Muscle of back (tissue), 3 donors: ENCODE measurements at regions not wholly inside any gene's neighbourhood (a gene's known extent, or its start where the extent isn't known, plus 50 kb on each side); places are given as distances from the start of the nearest gene placed in this dataset.
"Not testable (repeated sequence)": the region's sequence is repeated elsewhere in the genome, so short reads cannot be mapped to it uniquely, and the experiment has no call there.

ENCODE experiments used
- DNase-seq, 3 donors: peaks; one replicate each; pipeline versions ENCODE4 v3.0.0 to v3.0.0-alpha.2; 2013

- DNase-seq, result peak in 1 of 3 donors; percentile 73
Observed at GRCh38 chr15:23850666-23851065, 163.6 kb upstream of the NDN start.

DNA sequence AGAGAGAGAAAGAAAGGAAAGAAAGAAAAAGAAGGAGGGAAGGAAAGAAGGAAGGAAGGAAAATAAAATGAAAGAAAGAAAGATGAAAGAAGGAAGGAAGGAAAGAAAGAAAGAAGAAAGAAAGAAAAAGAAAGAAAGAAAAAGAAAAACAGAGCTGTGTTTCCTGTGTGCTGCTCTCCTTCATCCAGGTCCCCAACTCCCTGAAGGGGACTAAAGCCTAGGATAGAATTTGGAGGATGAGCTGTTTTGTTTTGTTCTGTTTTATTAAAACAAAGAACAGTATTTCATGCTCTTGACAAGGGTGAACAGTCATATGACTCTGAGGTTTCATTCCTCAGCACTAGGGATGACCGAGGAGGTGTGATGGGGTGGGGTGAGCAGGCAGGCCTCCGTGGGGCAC, 164.8 kb upstream of the NDN start:
- peak in 1 of 3 donors; percentile 38 for DNase-seq

- DNase-seq, result peak in 1 of 3 donors; percentile 55
Observed at GRCh38 chr15:23853286-23853685, 166.2 kb upstream of the NDN start.

DNA sequence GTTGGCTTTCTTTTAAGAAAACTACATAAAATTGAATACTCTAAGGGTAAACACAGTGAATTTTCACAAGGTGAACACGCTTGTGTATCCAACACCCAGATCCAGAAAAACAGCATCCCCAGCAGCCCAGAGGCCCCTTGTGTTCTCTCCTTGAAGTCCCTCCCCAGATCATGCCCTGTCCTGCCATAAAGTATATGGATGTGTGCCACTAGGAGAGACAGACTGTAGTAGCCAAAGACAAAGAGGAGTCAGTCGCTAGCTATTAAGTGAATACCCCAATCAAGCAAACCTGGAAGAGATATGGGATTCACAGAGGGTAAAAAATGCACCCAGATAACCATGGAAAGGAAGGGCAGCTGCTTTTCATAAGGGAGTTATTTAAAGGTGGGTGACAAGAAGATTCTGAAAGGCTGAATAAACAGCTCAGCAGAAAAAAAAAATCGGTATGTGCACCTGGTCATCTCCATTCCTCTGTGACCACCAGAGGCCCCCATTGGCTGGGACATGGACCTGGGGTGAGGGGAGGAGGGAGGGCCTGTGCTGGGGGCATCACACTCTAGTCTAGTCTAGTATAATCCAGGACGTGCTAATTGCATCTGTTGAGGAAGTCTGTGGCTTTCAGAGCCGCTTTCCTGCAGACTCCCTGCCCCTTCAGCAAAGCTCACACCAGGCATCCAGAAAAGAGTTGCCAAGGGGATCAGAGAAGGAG, 167.3 kb upstream of the NDN start:
- DNase-seq, result peak in 1 of 3 donors; percentile 20

GRCh38 chr15:23854912-23855659, 168.0 kb upstream of the NDN start:
- peak in 1 of 3 donors; percentile 46 for DNase-seq

GRCh38 chr15:23855947-23856346, 168.8 kb upstream of the NDN start:
- DNase-seq, result no peak

DNA sequence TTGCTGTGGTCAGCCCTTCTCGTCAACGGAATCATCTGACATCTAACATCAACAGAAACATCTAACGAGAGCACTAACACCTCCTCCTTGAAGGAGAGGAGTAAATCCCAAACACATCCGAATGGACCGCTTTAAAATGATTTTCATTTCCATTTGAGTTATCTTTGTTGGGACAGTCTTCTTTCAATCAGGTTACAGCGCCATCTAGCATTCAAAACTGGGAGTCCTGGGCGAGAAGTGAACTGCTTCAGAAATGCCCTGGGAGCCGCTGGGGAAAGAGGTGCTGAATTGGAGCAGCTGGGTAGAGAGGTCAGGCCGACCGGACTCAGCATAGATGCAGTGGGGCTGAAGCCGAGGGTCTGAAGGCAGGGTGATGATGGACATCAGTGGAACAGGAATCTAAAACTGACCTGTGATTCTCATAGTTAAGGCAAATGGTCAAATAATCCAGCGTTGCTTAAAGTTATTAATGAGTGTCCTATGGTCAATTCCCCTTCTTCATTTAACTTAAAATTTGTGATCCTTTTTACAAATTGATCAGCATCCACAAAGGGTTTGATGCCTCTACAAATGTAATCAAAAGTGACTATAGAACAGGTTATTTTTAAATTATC, 170.0 kb upstream of the NDN start:
- peak in 2 of 3 donors; percentile 67 to 84 for DNase-seq

DNA sequence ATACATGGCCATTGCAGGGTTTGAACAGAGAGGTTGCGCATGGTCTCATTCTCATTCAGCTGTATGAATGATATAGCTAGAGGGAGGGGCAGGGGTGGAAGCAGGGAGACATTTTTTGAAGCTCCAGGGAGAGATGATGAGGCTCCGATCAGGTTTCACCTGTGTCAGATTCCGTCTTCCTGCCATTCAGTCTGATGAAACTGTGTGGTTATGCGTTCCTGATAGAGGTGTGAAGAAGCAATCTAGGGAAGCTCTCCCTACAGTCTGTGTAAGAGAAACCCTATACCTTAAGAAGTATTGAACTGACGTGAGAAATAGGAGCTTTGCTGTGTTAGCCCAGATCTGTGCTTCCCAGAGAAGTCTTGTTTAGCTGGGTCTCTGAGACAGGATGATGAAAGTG, 171.9 kb upstream of the NDN start:
- DNase-seq, result no peak

- DNase-seq, result peak in 1 of 3 donors; percentile 20
Observed at GRCh38 chr15:23860290-23861245, 173.5 kb upstream of the NDN start.

DNA sequence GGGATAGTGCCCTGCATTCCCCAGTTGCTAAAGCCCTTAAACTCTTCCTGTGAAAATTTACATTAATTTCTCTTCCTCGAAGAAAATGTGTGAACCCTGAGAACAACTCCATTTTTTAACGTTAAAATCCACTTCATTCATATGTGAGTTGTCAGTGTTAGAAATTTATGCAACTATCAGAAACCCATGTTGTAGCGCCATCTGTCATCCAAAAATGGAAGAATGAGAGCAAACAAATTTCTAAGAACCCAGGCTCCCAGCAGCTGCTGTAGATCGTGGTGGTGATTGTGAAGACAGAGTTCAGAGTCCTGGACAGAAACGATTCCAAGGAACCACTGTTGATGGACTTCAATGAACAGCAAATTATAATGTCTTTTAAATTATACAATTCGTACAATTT, 179.7 kb upstream of the NDN start:
- peak in 1 of 3 donors; percentile 49 for DNase-seq

DNA sequence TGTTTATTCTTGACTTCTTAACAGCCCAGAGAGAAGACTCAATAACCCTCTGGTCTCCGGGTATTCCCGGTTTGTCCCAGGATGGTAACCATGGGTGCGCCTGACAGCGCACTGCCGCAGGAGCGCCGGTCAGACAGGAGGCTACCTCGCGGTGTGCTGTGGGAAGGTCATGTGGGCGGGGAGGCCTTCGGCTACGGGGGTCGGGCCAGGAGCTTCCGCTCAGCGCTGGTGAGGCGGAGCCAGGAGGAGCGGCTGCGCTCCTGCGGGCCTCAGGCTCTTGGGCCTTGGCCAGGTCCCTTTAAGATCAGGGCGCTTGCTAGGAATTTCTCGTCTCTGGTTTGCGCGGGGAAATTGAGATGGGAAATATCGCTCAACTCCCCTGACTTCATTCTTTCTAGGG, 182.3 kb upstream of the NDN start:
- DNase-seq, result peak in 1 of 3 donors; percentile 68

DNA sequence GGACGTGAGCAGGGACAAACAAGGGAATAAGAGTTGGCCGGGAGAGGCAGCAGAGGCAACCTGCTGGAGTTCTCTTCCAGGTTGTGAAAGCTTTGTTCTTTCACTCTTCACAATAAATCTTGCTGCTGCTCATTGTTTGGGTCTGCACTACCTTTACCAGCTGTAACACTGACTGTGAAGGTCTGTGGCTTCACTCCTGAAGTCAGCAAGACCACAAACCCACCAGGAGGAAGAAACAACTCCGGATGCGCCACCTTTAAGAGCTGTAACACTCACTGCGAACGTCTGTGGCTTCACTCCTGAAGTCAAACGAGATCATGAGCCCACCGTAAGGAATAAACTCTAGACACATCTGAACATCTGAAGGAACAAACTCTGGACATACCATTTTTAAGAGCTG, 186.5 kb upstream of the NDN start:
- not testable (repeated sequence) for DNase-seq

GRCh38 chr15:23877502-23878412, 190.7 kb upstream of the NDN start:
- peak in 1 of 3 donors; percentile 64 for DNase-seq

DNA sequence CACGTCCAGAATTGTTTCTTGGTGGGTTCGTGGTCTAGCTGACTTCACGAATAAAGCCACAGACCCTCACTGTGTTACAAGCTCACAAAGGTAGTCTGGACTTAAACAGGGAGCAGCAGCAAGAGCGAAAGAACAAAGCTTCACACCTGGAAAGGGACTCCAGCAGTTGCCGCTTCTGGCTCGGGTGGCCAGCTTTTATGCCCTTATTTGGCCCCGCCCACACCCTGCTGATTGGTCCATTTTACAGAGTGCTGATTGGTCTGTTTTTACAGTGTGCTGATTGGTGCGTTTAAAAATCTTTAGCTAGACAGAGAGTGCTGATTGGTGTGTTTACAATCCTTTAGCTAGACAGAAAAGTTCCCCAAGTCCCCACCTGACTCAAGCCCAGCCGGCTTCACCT, 194.2 kb upstream of the NDN start:
- no peak for DNase-seq

GRCh38 chr15:23890218-23890617, 203.1 kb upstream of the NDN start:
- no peak for DNase-seq

- DNase-seq, result no peak
Observed at GRCh38 chr15:23897091-23897490, 210.0 kb upstream of the NDN start.

GRCh38 chr15:23897531-23897930, 210.4 kb upstream of the NDN start:
- DNase-seq, result peak; percentile 6 to 56 (median 34)

GRCh38 chr15:23910030-23910429, 222.9 kb upstream of the NDN start:
- no peak for DNase-seq

- no peak for DNase-seq
Observed at GRCh38 chr15:23912191-23912590, 225.1 kb upstream of the NDN start.

DNA sequence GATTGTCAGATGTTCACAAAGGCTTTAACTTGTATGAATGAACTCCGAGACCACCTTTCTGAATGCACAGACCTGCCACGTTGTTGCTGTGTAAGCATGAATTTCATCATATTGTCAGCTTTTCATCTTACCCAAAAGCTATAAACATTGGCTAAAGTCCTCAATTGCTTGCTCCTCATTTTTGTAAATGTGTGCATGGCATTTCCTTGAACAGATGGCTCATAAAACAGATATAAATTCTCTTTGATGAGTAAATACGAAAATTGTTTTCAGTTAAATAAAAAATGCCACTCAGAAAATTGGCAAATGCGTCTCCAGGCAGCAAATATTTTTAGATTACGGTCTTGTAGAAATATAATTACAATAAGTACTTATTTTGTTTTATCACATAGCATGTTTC, 226.0 kb upstream of the NDN start:
- DNase-seq, result no peak

DNA sequence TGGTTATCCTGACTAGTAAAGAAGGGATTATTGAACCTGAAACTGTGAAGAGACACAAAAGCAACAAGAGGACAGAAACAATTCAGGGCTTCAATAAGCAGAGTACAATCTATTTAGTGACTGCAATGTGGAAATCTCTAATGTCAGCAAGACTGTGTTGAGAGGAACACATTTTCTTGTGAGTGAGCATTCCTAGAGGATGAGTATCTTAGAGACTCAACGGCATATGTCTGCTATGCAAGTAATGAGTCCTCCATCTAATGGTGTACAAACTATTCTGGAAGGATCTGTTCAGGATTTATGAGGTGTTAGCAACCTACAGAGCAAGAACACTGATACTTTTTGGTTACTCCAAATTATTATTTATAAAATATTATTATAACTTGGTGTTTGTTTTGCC, 226.5 kb upstream of the NDN start:
- DNase-seq, result no peak
